PFSK-1 (cell line): ENCODE measurements at regions not wholly inside any gene's neighbourhood (a gene's known extent, or its start where the extent isn't known, plus 50 kb on each side); places are given as distances from the start of the nearest gene placed in this dataset.

ENCODE experiments used
- FOXP2 ChIP-seq: optimal IDR thresholded peaks from 2 replicates; pipeline ENCODE3; 2011; ENCODE audit warnings: borderline replicate concordance, control low read depth, inconsistent platforms; ENCODE audit not compliant: insufficient read depth; ENCODE audit errors: extremely low read length, extremely low read depth
- POLR2AphosphoS5 ChIP-seq: IDR thresholded peaks from 2 replicates; pipeline ENCODE4 v1.6.1; 2012; ENCODE audit warnings: low read depth, mild to moderate bottlenecking, control low read depth, low read length, moderate library complexity
- SIN3A ChIP-seq: IDR thresholded peaks from 2 replicates; pipeline ENCODE4 v1.6.1; 2012; ENCODE audit warnings: mild to moderate bottlenecking, low read length, moderate library complexity, borderline replicate concordance; ENCODE audit not compliant: insufficient read depth
- TAF1 ChIP-seq: IDR thresholded peaks from 2 replicates; pipeline ENCODE4 v1.6.1; 2012; ENCODE audit warnings: low read length, control low read depth, borderline replicate concordance; ENCODE audit not compliant: insufficient read depth
- TF ChIP-seq, protein P1 (sequence below), 2 experiments: IDR thresholded peaks; 2 replicates each; pipeline versions ENCODE4 v1.6.1 to v1.8.0; 2011 to 2012; ENCODE audit warnings: low read depth in 2 of 2, low read length in 2 of 2, control low read depth in 1 of 2, inconsistent platforms in 1 of 2, mild to moderate bottlenecking in 1 of 2, moderate library complexity in 1 of 2; ENCODE audit not compliant: insufficient read depth in 1 of 2

DNA sequence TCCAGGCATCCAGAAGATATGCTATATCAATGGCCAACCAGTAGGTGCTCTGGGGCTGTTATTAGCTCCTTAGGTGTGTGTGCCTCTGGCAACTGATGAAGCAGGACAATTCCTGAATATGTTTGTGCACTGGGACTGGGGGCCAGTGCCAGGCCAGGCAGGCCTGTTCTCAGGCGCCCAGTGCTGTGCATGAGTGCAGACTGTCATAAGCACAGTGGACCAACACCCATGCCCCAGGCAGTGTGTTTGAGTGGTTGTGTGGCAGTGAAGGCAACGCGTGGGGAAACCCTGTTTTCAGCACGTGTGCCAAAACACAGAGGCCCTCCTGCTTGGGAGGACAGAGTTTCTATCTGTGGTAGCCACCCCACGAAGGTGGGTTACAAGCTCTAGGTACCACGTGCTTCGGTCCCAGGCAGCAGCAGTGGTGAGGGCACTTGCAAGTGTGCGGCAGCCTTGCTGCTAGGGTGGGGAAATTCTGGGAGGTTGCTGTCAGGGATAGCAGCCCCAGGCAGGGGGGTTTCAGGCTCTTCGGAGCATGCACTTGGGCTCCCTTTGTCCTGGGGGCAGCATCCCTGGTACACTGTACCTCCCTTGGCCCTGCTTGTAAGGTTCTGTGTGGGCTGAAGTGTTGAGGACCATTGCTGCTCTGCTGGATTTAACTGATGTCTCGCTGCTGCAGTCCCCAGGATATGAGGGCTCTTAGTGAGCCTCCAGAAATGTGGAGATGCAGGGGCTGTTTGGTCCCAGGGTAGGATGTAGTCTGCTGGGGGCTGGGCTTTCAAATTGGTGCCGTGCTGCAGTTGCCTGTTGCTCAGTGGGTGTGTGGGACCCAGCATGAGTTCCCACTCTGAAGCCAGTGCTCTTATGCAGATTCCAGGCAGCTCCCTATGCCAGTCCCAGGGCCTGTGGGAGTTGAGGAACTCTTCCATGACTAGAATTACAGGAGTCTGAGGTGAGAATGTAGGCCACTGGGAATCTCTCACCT is 280.9 kb downstream of the RPRM start:
- TF ChIP-seq FOXP2: no peak
- TF ChIP-seq, protein P1, sequence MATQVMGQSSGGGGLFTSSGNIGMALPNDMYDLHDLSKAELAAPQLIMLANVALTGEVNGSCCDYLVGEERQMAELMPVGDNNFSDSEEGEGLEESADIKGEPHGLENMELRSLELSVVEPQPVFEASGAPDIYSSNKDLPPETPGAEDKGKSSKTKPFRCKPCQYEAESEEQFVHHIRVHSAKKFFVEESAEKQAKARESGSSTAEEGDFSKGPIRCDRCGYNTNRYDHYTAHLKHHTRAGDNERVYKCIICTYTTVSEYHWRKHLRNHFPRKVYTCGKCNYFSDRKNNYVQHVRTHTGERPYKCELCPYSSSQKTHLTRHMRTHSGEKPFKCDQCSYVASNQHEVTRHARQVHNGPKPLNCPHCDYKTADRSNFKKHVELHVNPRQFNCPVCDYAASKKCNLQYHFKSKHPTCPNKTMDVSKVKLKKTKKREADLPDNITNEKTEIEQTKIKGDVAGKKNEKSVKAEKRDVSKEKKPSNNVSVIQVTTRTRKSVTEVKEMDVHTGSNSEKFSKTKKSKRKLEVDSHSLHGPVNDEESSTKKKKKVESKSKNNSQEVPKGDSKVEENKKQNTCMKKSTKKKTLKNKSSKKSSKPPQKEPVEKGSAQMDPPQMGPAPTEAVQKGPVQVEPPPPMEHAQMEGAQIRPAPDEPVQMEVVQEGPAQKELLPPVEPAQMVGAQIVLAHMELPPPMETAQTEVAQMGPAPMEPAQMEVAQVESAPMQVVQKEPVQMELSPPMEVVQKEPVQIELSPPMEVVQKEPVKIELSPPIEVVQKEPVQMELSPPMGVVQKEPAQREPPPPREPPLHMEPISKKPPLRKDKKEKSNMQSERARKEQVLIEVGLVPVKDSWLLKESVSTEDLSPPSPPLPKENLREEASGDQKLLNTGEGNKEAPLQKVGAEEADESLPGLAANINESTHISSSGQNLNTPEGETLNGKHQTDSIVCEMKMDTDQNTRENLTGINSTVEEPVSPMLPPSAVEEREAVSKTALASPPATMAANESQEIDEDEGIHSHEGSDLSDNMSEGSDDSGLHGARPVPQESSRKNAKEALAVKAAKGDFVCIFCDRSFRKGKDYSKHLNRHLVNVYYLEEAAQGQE (IDR thresholded peaks at IDR 0.05; ENCODE audit: insufficient read depth in 1 of 2, low read depth in 2 of 2, low read length in 2 of 2): no peak
- no peak for TF ChIP-seq SIN3A
- TF ChIP-seq TAF1: no peak
- TF ChIP-seq POLR2AphosphoS5: no peak

DNA sequence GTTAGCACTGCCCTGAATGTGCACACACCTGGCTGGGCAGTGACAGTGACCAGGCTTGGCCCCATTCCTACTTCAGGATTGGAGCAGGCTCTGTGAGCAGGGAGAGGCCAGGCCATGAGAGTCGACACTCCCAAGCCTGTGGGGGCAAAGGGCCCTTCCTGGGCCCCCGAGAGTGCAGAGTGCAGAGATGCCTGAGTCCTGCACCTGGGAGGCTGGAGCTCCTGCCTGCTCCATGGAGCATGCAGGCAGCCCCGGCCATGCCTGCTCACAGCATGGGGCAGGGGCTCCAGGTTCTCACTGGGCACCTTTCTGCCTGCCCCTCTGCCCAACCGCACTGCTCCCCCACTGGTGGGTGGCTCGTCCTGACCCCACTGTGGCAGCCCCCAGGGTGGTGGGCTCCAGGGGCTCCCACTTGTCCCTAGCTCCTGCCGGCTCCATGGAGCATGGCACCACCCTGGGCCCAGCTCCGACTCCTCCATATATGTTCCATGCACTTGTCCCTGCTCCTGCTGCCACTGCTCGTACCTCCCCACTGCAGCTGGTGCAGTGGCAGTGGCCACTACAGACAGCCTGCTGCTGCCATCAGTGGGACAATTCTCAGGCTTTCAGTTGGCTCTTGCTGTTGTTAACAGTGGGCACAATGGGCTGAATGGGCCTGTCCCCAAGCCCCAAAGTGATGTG is 282.0 kb downstream of the RPRM start:
- no peak for TF ChIP-seq POLR2AphosphoS5
- no peak for TF ChIP-seq TAF1
- TF ChIP-seq FOXP2: no peak
- no peak for TF ChIP-seq SIN3A
- TF ChIP-seq, protein P1 (IDR thresholded peaks at IDR 0.05; ENCODE audit: insufficient read depth in 1 of 2, low read depth in 2 of 2, low read length in 2 of 2): no peak

DNA sequence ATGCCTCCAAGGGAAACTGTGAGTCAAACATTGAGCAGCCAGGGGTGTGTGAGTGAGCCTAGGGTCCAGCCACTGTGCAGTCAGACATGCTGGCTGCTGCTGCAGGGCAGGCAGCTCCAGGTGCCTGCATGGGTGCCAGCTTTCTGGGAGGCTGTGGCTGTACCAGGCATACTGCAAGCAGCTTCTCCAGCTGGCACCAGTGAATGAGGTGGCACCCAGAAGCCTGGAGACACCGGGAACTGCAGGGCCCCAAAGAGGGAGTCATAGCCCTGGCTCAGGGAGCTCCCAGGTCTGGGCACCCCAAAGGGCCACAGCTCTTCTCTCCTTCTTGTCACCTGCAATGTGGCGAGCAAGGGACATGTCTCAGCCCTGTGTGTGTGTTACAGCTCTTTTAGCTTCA is 283.2 kb downstream of the RPRM start:
- no peak for TF ChIP-seq FOXP2

DNA sequence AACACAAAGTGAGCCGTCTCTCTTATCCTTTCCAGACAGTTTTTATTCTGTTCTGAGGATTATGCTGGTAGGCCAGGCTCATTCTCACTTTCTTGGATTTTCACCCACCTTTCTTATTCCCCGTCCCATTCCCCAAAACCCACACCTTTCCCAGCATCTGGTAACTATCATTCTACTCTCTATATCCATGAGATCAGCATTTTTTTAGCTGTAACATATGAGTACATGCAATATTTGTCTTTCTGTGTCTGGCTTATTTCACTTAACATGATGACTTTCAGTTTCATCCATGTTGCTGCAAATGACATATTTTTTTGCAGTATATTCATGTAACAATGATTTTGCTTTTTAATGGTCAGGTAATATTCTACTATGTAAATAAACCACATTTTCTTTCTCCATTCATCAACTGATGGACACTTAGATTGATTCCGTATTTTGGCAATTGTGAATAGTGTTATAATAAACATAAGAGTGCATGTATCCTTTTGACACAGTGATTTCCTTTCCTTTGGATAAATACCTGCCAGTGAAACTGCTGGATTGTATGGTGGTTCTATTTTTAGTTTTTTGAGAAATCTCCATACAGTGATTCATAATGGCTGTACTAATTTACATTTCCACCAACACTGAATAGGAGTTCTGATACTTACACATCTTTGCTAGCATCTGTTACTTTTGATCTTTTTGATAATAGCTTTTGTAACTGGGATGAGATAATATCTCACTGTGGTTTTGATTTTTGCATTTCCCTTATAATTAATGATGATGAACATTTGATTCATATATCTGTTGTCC is 289.3 kb downstream of the RPRM start:
- TF ChIP-seq TAF1: no peak
- TF ChIP-seq, protein P1 (IDR thresholded peaks at IDR 0.05; ENCODE audit: insufficient read depth in 1 of 2, low read depth in 2 of 2, low read length in 2 of 2): no peak
- TF ChIP-seq SIN3A: no peak
- TF ChIP-seq FOXP2: no peak
- no peak for TF ChIP-seq POLR2AphosphoS5

DNA sequence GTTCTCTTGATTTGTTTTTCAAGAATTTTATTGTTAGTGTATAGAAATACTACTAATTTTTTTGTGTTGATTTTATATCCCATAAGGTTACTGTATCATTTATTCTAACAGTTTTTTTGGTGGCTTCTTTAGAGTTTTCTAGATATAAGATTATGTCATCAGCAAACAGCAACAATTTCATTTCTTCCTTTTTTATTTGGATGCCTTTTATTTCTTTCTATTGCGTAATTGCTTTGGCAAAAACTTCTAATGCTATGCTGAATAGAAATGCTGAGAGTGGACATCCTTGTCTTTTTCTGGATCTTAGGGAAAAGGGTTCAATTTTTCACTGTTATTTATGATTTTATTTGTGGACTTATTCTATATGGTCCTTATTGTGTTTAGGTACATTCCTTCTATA is 298.8 kb downstream of the RPRM start:
- TF ChIP-seq, protein P1 (IDR thresholded peaks at IDR 0.05; ENCODE audit: insufficient read depth in 1 of 2, low read depth in 2 of 2, low read length in 2 of 2): no peak
- no peak for TF ChIP-seq TAF1
- TF ChIP-seq POLR2AphosphoS5: no peak
- no peak for TF ChIP-seq FOXP2
- no peak for TF ChIP-seq SIN3A
